AG20443 (cell line): ENCODE measurements at regions not wholly inside any gene's neighbourhood (a gene's known extent, or its start where the extent isn't known, plus 50 kb on each side); places are given as distances from the start of the nearest gene placed in this dataset.

Source experiments
- DNase-seq: peaks from one replicate; pipeline ENCODE4 v3.0.0; 2012; ENCODE audit warnings: low spot score, mixed read lengths

DNA sequence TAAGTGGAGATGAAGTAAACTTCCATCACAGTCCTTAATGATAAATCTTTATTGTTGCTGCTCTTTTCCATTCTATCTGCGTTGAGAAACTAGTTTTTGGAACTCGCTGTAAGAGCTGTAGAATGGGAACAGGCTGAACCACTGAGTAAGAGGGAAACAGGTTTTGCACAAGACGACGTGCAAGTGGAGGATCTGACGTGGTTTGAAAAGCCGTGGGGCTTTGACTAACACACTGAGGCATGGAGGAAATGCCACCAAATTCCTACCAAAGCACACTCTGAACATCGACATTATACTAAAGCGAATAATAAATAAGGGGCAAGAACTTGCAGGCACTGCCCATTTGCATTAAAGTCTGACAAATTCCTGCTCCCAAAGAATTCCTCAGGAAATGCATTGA lies 160.6 kb downstream of the KLF6 start:
- no peak for DNase-seq

DNA sequence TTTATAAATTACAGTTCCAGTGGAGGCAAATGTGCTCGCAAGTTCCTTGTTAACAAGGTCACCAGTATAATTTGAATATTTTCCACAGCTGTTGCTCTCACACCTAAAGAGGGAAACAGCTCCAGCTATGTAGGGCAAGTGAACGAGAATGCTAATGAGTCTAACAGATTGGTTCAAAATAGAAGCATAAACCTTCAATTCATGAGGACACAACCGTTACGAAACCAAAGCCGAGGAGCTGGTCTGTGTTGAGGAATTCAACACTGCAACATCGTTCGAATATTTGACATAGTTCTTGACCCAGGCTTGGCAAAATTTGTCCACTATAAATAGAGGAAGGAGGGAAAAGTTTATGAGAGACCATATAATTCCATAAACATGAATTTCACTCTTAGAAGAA lies 161.3 kb downstream of the KLF6 start:
- DNase-seq: peak; percentile 65

- DNase-seq: no peak
Observed at GRCh38 chr10:3622845-3623621, 162.0 kb downstream of the KLF6 start.

DNA sequence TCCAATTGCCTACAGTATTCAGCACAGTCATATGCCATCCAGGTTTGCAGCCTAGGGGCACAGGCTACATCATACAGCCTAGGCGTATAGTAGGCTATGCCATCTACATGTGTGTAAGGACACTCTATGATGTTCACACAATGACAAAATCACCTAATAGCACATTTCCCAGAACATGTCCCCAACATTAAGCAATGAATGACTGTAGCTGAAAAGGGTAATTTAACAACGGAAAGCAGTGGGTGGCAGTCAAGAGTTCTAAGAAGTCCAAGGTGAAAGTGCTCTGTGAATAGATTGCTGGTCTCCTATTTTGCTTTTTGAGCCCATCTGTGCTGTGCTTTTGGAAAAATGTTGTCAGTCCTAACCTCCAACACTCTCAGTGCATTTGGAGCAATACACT lies 162.6 kb downstream of the KLF6 start:
- DNase-seq: no peak

GRCh38 chr10:3620818-3621217 lies 164.2 kb downstream of the KLF6 start:
- DNase-seq: no peak

GRCh38 chr10:3619241-3619640 lies 165.8 kb downstream of the KLF6 start:
- no peak for DNase-seq

- DNase-seq: no peak
Observed at GRCh38 chr10:3616880-3617279, 168.1 kb downstream of the KLF6 start.

DNA sequence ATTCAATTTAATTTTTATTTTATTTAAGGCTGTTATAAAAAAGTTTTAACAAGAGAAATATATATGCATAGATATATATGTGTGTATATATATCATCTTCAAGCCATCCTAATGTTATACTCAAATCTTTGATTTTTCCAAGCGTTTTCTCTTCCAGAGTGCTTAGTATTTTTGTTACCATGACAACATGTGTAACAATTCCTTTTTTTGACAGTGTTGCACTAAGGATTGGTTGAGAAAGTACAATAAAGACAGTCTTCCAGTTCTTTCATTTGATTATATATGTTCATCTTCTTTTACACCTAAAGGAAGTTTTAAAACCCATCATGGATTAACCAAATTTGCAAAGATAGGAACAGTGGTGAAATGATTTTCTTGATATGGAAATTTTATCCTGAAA lies 171.7 kb downstream of the KLF6 start:
- no peak for DNase-seq

GRCh38 chr10:3612183-3613001 lies 172.6 kb downstream of the KLF6 start:
- DNase-seq: no peak

- DNase-seq: no peak
Observed at GRCh38 chr10:3606309-3606708, 178.7 kb downstream of the KLF6 start.

- DNase-seq: no peak
Observed at GRCh38 chr10:3605882-3606281, 179.1 kb downstream of the KLF6 start.

DNA sequence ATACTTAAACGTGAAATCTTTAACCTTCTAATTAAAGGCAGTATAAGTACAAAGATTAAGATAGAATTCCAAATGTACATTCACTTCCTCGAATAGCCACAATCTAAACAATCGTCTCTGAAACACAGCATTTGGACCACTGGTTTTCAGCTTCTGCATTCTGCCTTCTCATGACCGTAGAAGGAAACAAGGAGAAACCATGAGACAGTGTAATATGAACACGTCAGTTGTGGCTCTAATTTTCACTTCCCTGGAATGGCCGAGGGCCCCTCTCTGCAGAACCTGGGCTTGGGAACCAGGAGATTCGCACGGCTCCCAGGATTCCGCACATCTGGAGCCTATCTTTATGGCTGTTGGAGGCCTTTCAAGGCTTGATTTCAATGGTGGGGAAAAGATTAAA lies 189.3 kb downstream of the KLF6 start:
- no peak for DNase-seq

DNA sequence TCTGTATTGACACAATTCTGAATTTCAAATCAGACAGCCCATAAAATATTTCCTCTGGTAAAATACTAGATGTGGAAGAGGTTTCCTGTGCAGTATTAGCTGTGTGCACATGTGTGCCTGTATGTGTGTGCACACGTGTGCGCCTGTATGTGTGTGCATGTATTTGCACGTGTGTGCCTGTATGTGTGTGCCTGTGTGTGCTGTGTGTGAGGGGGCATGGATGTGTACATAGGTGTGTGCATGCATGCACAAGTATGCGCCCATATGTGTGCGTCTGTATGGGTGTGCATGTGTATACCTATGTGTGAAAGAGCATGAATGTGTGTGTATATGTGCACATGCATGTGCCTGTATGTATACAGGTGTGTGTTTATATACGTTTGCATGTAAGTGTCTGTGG lies 191.4 kb downstream of the KLF6 start:
- DNase-seq: no peak

GRCh38 chr10:3592424-3592823 lies 192.6 kb downstream of the KLF6 start:
- DNase-seq: no peak

- no peak for DNase-seq
Observed at GRCh38 chr10:3588816-3589215, 196.2 kb downstream of the KLF6 start.

DNA sequence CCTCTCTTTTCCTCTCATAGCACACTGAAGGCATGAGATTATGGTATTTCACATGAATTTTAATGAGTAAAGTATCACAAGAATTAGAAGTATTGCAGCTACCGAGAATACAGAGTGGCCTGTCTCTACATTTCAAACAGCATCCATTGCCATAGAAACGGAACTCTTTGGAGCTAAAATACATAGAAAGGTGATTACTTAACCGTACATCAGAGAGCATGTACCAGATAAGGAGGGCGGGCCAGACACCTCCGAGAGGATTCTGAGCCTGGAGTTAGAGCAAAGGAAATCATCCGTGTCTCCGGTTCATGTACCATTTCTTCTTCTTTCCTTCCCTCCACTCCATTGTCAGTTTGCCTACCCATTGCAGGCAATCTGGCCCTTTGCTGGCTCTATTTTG lies 196.7 kb downstream of the KLF6 start:
- no peak for DNase-seq

GRCh38 chr10:3584926-3585784 lies 199.9 kb downstream of the KLF6 start:
- DNase-seq: peak; percentile 18

GRCh38 chr10:3580565-3580964 lies 204.4 kb downstream of the KLF6 start:
- DNase-seq: no peak

DNA sequence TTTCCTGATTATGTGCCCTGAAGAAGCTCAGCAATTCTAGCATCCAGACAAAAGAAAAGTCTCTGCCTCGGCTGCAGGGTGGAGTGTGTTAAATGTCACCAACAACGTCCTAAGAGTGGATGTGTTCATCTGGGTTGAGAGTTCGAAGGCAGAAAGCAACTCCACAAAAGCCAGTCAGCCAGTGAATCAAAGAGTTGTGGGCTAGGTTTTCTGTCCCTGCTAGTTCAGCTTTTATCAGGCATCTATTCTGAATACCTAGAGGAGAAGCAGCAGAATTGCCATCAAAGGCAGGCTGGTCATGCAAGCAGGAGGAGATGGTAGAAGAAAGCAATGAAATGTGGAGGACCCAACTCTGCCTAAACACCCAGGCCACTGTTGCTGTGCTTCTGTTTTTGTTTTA lies 205.2 kb downstream of the KLF6 start:
- DNase-seq: no peak

DNA sequence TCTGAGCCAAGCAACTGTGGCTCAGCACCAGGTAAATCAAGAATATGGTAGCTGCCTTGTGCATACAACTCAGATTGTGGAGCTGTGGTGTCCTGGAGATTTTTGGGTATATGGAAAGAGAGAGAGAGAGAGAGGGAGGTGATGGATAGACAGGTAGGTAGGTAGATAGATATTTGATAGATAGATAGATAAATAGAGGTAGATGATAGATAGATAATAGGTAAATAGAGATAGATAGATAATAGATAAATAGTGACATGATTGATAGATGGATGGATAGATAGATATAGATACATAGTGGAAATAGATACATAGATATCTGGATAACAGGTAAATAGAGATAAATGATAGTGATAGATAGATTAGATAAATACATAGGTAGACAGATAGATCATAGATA lies 206.3 kb downstream of the KLF6 start:
- no peak for DNase-seq

DNA sequence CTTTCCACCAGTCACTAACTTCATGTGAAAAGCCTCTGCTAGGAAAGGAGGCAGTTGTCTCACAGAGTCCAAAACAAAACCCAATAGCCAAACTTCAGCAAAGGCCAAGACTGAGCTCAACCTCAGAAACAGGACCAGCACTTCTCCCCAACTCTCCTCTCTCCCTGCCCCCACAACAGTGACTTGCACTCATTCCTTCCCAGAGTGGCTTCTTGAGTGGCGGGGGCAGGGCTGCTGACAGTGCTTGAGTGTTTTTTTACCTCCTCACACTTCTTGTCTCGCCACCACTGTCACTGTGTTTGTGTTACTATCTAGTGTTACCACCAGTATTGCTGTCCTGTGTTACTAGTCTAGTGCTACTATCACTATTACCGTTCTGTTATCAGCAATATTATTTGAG lies 206.8 kb downstream of the KLF6 start:
- no peak for DNase-seq

DNA sequence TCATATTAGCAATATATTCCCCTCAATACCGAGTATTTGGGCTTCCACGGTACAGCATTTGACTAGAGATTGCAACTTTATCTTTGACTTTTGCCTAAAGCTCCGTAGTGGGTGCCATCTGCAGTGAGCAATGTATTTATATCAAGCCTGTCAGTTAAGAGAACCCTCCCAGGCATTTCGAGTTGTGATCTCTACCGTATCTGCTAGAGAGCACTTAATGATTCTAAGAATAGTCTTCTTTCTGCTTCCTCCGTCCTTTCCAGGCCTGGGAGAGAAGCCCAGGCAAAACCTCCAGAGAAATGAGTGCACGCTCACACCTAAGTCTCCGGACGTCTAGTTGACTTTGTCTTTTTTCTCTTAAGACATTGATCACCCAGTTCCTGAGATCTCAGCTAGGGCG lies 210.6 kb downstream of the KLF6 start:
- no peak for DNase-seq

DNA sequence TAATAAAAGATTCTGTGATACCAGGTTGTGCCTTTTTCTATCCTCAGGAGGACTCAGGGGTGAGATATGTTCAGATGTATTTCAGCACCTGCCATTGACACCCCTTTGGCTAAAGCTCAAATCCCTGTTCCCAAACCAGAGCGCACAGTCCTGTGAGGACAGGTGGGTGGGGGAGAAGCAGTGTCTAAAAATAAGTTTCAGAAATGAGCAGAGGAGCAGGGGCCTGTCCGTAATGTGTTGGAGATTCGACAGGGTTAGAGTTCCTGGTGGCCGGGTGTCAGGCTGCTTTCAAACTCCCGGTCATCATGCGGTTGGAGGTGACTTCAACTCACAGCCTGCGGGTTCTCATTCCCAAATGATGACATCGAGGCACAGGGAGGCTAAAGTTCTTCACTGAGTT lies 211.5 kb downstream of the KLF6 start:
- DNase-seq: no peak
